Ovary (tissue), 3 donors: ENCODE measurements at regions not wholly inside any gene's neighbourhood (a gene's known extent, or its start where the extent isn't known, plus 50 kb on each side); places are given as distances from the start of the nearest gene placed in this dataset.

Experiments used
- CTCF ChIP-seq, 3 donors: fragments of 450-650 bp in 2 of 3; fragments of 200-600 bp in 1 of 3; IDR thresholded peaks; one replicate each; pipeline versions ENCODE4 v1.5.1 to v1.8.0; 2016 to 2022; ENCODE audit warnings: antibody characterized with exemption in 3 of 3, mild to moderate bottlenecking in 1 of 3
- POLR2A ChIP-seq: fragments of 450-650 bp; IDR thresholded peaks from one replicate; pipeline ENCODE4 v1.6.1; 2017; ENCODE audit warnings: antibody characterized with exemption, mild to moderate bottlenecking, moderate library complexity
- donor health status: DM: no; HTN: no; CAD: no.

GRCh38 chr1:65691152-65691900, 101.4 kb upstream of the PDE4B start:
- TF ChIP-seq CTCF (IDR thresholded peaks at IDR 0.05) = no peak
- no peak for TF ChIP-seq POLR2A
